OCI-LY7 (cell line): ENCODE measurements at regions not wholly inside any gene's neighbourhood (a gene's known extent, or its start where the extent isn't known, plus 50 kb on each side); places are given as distances from the start of the nearest gene placed in this dataset.

ENCODE experiments used
- BruUV-seq: library from RNA; stranded (reverse); fragments of 400-500 nt; replicated peaks from 2 replicates; lab custom pipeline; 2021; lab: Mats Ljungman, UMichigan
- CTCF ChIA-PET: fragments of 300-600 bp; sonication (Branson Sonifier 250); formaldehyde crosslinking; loops from one replicate; lab custom pipeline; 2022; ENCODE audit warnings: antibody characterized with exemption; ENCODE audit not compliant: unreplicated experiment; lab: Charles Lee
- POLR2A ChIA-PET: fragments of 300-600 bp; sonication (Branson Sonifier 250); formaldehyde crosslinking; loops from one replicate; lab custom pipeline; 2022; ENCODE audit warnings: antibody characterized with exemption; lab: Charles Lee
- DNase-seq: peaks from one replicate; pipeline ENCODE4 v3.0.0-alpha.2; 2015; ENCODE audit warnings: low spot score
- H2AFZ ChIP-seq: fragments of 200-600 bp; sonication (generic), shearing (Covaris generic); 2 replicates; pipeline ENCODE4 v1.6.1; 2014; ENCODE audit warnings: mild to moderate bottlenecking, antibody characterized with exemption, low read length, moderate library complexity
- H3K27ac ChIP-seq: fragments of 200-600 bp; sonication (generic); 2 replicates; pipeline ENCODE4 v1.5.1; 2014; ENCODE audit warnings: mixed run types, low read depth, mild to moderate bottlenecking, moderate library complexity, low read length, inconsistent platforms; ENCODE audit not compliant: poor library complexity, severe bottlenecking
- H3K36me3 ChIP-seq: fragments of 200-600 bp; sonication (generic); 2 replicates; pipeline ENCODE4 v1.6.1; 2014; ENCODE audit warnings: mild to moderate bottlenecking, antibody characterized with exemption, low read length, moderate library complexity, mixed read lengths; ENCODE audit not compliant: insufficient read depth
- H3K4me1 ChIP-seq: fragments of 200-600 bp; sonication (generic); 2 replicates; pipeline ENCODE4 v1.5.1; 2014; ENCODE audit warnings: mild to moderate bottlenecking, low read length; ENCODE audit not compliant: insufficient read depth, poor library complexity, severe bottlenecking
- H3K4me2 ChIP-seq: fragments of 200-600 bp; sonication (generic); 2 replicates; pipeline ENCODE4 v1.6.1; 2014; ENCODE audit warnings: mild to moderate bottlenecking, low read length
- H3K4me3 ChIP-seq: fragments of 200-600 bp; sonication (generic); 2 replicates; pipeline ENCODE4 v1.5.1; 2014; ENCODE audit warnings: mild to moderate bottlenecking, low read depth, low read length; ENCODE audit not compliant: poor library complexity, severe bottlenecking
- H3K79me2 ChIP-seq: fragments of 200-600 bp; sonication (generic); 2 replicates; pipeline ENCODE4 v1.6.1; 2016; ENCODE audit warnings: low read depth, mild to moderate bottlenecking, low read length, moderate library complexity, mixed read lengths; ENCODE audit not compliant: insufficient read depth
- H3K9me2 ChIP-seq: fragments of 200-600 bp; sonication (generic); 2 replicates; pipeline ENCODE4 v1.6.1; 2016; ENCODE audit warnings: mild to moderate bottlenecking, low read length, mixed read lengths; ENCODE audit not compliant: insufficient read depth
- H3K9me3 ChIP-seq: fragments of 200-600 bp; sonication (generic); 2 replicates; pipeline ENCODE4 v1.6.1; 2014; ENCODE audit warnings: mild to moderate bottlenecking, mixed run types, low read length, mixed read lengths
- H4K20me1 ChIP-seq: fragments of 200-600 bp; sonication (generic); 2 replicates; pipeline ENCODE4 v1.6.1; 2014; ENCODE audit warnings: mild to moderate bottlenecking, antibody characterized with exemption, low read length, moderate library complexity, mixed read lengths; ENCODE audit not compliant: insufficient read depth
- EZH2phosphoT487 ChIP-seq: fragments of 200-600 bp; sonication (generic); IDR thresholded peaks from 2 replicates; pipeline ENCODE4 v1.6.1; 2018; ENCODE audit warnings: low read depth, borderline replicate concordance, mild to moderate bottlenecking, mixed run types, antibody characterized with exemption, low read length, moderate library complexity, mixed read lengths
- intact Hi-C: fragments of 100-400 bp; cut with micrococcal nuclease; formaldehyde crosslinking; loops from one replicate; pipeline ENCODE4 v1.10.0; 2022; ENCODE audit not compliant: unreplicated experiment
- TF ChIP-seq, protein P1 (sequence below): fragments of 200-600 bp; sonication (generic); conservative IDR thresholded peaks from 2 replicates; pipeline ENCODE4 v1.5.1; 2014; ENCODE audit warnings: mild to moderate bottlenecking, antibody characterized with exemption, low read length, moderate library complexity, mixed read lengths

DNA sequence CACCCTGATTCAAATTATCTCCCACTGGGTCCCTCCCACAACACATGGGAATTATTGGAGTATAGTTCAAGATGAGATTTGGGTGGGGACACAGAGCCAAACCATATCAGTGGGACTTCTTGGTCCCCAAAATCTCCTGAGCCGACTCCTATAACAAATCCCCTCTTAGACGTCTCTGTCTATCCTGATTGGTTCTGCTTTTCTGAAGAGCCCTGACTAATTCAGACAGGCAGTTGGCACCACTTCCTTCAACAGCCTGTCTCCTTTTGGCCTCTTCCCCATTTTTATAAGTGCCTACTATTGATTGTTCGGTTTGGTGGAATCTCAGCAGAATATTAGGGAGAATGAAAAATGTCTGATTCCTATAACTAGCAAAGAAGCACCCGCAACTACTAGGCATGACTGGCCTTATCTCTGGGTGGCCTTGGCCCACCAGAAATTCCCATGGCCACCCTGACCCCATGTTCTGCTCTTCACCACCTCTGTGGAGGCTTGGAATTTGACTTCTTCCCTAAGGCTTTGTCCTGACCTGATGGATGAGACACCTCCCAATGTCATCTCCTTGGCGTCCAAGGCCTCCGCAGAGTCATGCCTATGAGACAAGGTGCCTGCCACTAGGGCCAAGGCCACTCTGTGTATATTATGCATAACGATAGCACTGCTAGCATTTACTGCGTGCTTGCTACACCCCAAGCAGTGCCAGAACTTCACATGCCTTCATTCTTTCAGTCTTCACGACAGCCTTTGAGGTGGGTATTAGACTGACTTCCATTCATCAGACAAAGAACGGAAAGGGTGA, 218.9 kb upstream of the COPS8 start:
- CTCF ChIA-PET: no interaction called here
- no peak overlapping the region for H3K27ac ChIP-seq
- H4K20me1 ChIP-seq: no peaks in the 10 kb centered on the region
- H3K36me3 ChIP-seq: no peaks in the 10 kb centered on the region
- TF ChIP-seq, protein P1, sequence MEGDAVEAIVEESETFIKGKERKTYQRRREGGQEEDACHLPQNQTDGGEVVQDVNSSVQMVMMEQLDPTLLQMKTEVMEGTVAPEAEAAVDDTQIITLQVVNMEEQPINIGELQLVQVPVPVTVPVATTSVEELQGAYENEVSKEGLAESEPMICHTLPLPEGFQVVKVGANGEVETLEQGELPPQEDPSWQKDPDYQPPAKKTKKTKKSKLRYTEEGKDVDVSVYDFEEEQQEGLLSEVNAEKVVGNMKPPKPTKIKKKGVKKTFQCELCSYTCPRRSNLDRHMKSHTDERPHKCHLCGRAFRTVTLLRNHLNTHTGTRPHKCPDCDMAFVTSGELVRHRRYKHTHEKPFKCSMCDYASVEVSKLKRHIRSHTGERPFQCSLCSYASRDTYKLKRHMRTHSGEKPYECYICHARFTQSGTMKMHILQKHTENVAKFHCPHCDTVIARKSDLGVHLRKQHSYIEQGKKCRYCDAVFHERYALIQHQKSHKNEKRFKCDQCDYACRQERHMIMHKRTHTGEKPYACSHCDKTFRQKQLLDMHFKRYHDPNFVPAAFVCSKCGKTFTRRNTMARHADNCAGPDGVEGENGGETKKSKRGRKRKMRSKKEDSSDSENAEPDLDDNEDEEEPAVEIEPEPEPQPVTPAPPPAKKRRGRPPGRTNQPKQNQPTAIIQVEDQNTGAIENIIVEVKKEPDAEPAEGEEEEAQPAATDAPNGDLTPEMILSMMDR: no peak
- TF ChIP-seq EZH2phosphoT487: no peak
- DNase-seq: no peak
- no peaks in the 10 kb centered on the region for H3K79me2 ChIP-seq
- H3K4me2 ChIP-seq: no peak overlapping the region
- H2AFZ ChIP-seq: no peak overlapping the region
- H3K9me2 ChIP-seq: no peaks in the 10 kb centered on the region
- H3K4me1 ChIP-seq: no peaks in the 10 kb centered on the region
- H3K9me3 ChIP-seq: no peaks in the 10 kb centered on the region
- intact Hi-C loops: no loop called here
- no peak overlapping the region for H3K4me3 ChIP-seq
- POLR2A ChIA-PET: no interaction called here
- no TSS peak for BruUV-seq

DNA sequence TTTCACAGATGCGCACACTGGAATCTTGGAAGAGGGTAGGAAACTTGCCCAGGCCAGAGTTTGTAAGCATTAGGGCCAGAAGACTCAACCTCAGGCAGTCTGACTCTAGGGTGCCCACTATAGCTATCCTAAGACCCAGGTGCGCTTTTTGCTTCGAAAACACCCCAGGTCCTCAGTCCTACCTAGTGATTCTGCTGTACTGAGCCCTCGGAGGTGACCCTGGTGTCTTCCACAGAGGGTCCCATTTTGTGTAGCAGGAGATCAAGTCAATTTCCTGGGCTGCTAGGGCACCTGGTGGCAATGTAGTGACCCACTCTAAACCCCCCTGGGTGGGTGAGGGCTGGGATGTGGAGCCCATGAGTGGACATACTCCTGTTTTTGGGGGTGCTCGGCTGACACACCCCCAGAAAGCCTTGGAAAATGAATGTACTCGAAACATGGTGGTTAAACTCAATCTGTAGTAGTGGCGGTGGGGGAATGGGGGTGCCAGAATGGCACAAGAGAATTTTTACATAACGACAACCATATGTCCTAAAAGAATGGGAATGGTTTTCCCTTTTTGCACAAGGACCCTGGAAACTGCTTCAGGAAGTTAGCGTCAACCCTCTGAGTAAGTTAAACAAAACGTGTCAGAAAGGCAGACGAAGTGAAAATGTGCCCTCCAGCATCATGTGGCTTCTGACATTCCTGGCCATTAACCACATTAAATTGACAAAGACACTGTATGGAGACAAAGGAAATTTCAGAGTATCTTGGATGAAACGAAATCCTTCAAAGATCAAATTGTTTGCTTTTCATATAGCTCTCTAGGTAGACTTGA, 218.0 kb upstream of the COPS8 start:
- intact Hi-C loops: no loop called here
- no peaks in the 10 kb centered on the region for H4K20me1 ChIP-seq
- no peak overlapping the region for H2AFZ ChIP-seq
- H3K9me2 ChIP-seq: no peaks in the 10 kb centered on the region
- no peak for DNase-seq
- ChIA-PET POLR2A (no interaction called here), CTCF (no interaction called here)
- H3K4me1 ChIP-seq: no peaks in the 10 kb centered on the region
- H3K4me2 ChIP-seq: no peak overlapping the region
- BruUV-seq: no TSS peak
- no peaks in the 10 kb centered on the region for H3K79me2 ChIP-seq
- H3K27ac ChIP-seq: no peak overlapping the region
- H3K9me3 ChIP-seq: no peaks in the 10 kb centered on the region
- no peak for TF ChIP-seq EZH2phosphoT487
- TF ChIP-seq, protein P1: no peak
- no peak overlapping the region for H3K4me3 ChIP-seq
- no peaks in the 10 kb centered on the region for H3K36me3 ChIP-seq
